Left ventricle myocardium inferior (tissue), 1 donor: ENCODE measurements at regions not wholly inside any gene's neighbourhood (a gene's known extent, or its start where the extent isn't known, plus 50 kb on each side); places are given as distances from the start of the nearest gene placed in this dataset.

ENCODE experiments used
- DNase-seq: peaks from one replicate; pipeline ENCODE4 v3.0.0-alpha.2; 2020
- H3K27ac ChIP-seq: fragments of 200-600 bp; replicated peaks from 2 replicates; pipeline ENCODE4 v1.8.0; 2021
- H3K27me3 ChIP-seq: fragments of 200-600 bp; 2 replicates; pipeline ENCODE4 v1.8.0; 2021; ENCODE audit warnings: low read depth
- H3K36me3 ChIP-seq: fragments of 200-600 bp; 2 replicates; pipeline ENCODE4 v1.8.0; 2021
- H3K4me1 ChIP-seq: fragments of 200-600 bp; 2 replicates; pipeline ENCODE4 v1.8.0; 2021
- H3K4me3 ChIP-seq: fragments of 200-600 bp; 2 replicates; pipeline ENCODE4 v1.8.0; 2021; ENCODE audit warnings: mild to moderate bottlenecking, moderate library complexity
- H3K9me3 ChIP-seq: fragments of 200-600 bp; replicated peaks from 2 replicates; pipeline ENCODE4 v1.8.0; 2021
- CTCF ChIP-seq: fragments of 200-600 bp; IDR thresholded peaks from 2 replicates; pipeline ENCODE4 v1.8.0; 2021; ENCODE audit warnings: antibody characterized with exemption, mild to moderate bottlenecking, borderline replicate concordance
- intact Hi-C: fragments of 100-400 bp; cut with micrococcal nuclease; formaldehyde crosslinking; loops from one replicate; pipeline ENCODE4 v1.11.0; 2022
- donor health status: DM: no; HTN: yes; CAD: no; lungs with severe emphysema.

- Histone ChIP-seq H3K4me3 (no peak overlapping the region), H3K36me3 (no peaks in the 10 kb centered on the region), H3K27ac (no peak overlapping the region), H3K27me3 (peaks cover 14% of the 10 kb centered on the region), H3K9me3 (no peaks in the 10 kb centered on the region), H3K4me1 (peaks cover 8% of the 10 kb centered on the region)
- intact Hi-C loops, result no loop called here
- no peak for DNase-seq
- TF ChIP-seq CTCF, result no peak
Observed at GRCh38 chr5:74031536-74031935, 405.5 kb downstream of the ARHGEF28 start.

GRCh38 chr5:74030821-74031220, 404.8 kb downstream of the ARHGEF28 start:
- H3K4me1 ChIP-seq, result peaks cover 7% of the 10 kb centered on the region
- no peak overlapping the region for H3K27ac ChIP-seq
- TF ChIP-seq CTCF, result no peak
- no peak for DNase-seq
- H3K36me3 ChIP-seq, result no peaks in the 10 kb centered on the region
- H3K9me3 ChIP-seq, result no peaks in the 10 kb centered on the region
- no peak overlapping the region for H3K4me3 ChIP-seq
- peaks cover 14% of the 10 kb centered on the region for H3K27me3 ChIP-seq
- intact Hi-C loops, result no loop called here

GRCh38 chr5:74030371-74030770, 404.4 kb downstream of the ARHGEF28 start:
- intact Hi-C loops, result no loop called here
- Histone ChIP-seq H3K27me3 (peaks cover 14% of the 10 kb centered on the region), H3K4me1 (peaks cover 2% of the 10 kb centered on the region), H3K4me3 (no peak overlapping the region), H3K27ac (no peak overlapping the region), H3K36me3 (no peaks in the 10 kb centered on the region), H3K9me3 (no peaks in the 10 kb centered on the region)
- DNase-seq, result no peak
- no peak for TF ChIP-seq CTCF

- no peak for DNase-seq
- H3K9me3 ChIP-seq, result no peaks in the 10 kb centered on the region
- intact Hi-C loops, result loop anchor here (5.0 kb wide), 1 partner anchor 618 kb away; no protein-coding TSS in a partner anchor
- H3K27ac ChIP-seq, result no peak overlapping the region
- no peaks in the 10 kb centered on the region for H3K36me3 ChIP-seq
- H3K4me1 ChIP-seq, result no peaks in the 10 kb centered on the region
- H3K27me3 ChIP-seq, result peaks cover 19% of the 10 kb centered on the region
- TF ChIP-seq CTCF, result no peak
- H3K4me3 ChIP-seq, result no peak overlapping the region
Observed at GRCh38 chr5:74028976-74029375, 403.0 kb downstream of the ARHGEF28 start.

GRCh38 chr5:74028406-74028805, 402.4 kb downstream of the ARHGEF28 start:
- Histone ChIP-seq H3K27me3 (peaks cover 19% of the 10 kb centered on the region), H3K4me3 (no peak overlapping the region), H3K36me3 (no peaks in the 10 kb centered on the region), H3K4me1 (no peaks in the 10 kb centered on the region), H3K9me3 (no peaks in the 10 kb centered on the region), H3K27ac (no peak overlapping the region)
- no peak for TF ChIP-seq CTCF
- intact Hi-C loops, result loop anchor here (5.0 kb wide), 1 partner anchor 619 kb away; no protein-coding TSS in a partner anchor
- no peak for DNase-seq
